A549 (cell line): ENCODE measurements at regions not wholly inside any gene's neighbourhood (a gene's known extent, or its start where the extent isn't known, plus 50 kb on each side); places are given as distances from the start of the nearest gene placed in this dataset.
"Not testable (repeated sequence)": the region's sequence is repeated elsewhere in the genome, so short reads cannot be mapped to it uniquely, and the experiment has no call there.

Experiments
- ATAC-seq, 2 experiments: fragments of 200-7000 bp in 1 of 2; fragments of >200 bp in 1 of 2; cut with Nextera tagmentation in 1 of 2; cut with Tn5 transposase in 1 of 2; 3 replicates each; pipeline versions ENCODE4 v1.8.0 to v1.9.1; 2018 to 2020; ENCODE audit warnings: mild to moderate bottlenecking in 1 of 2, moderate library complexity in 1 of 2
- CTCF ChIA-PET: fragments of 300-600 bp; sonication (Branson Sonifier 250); formaldehyde crosslinking; extraction: SDS; loops from one replicate; lab custom pipeline; 2021; ENCODE audit warnings: antibody characterized with exemption, inconsistent platforms; lab: Yijun Ruan, JAX
- POLR2A ChIA-PET: fragments of 350-600 bp; formaldehyde crosslinking; extraction: SDS; loops from one replicate; lab custom pipeline; 2021; ENCODE audit warnings: antibody characterized with exemption, inconsistent platforms; lab: Yijun Ruan, JAX
- DNase-seq, 2 experiments: peaks; one replicate each; pipeline versions ENCODE4 v3.0.0 to v3.0.0-alpha.2; 2011 to 2016; ENCODE audit warnings: low read depth in 1 of 2, low spot score in 1 of 2
- FAIRE-seq: peaks from 2 replicates; lab custom pipeline; 2011; peaks lifted over from hg19 to GRCh38; lab: Jason Lieb, UNC
- H3K27ac ChIP-seq, 2 experiments: fragments of >200 bp; sonication (Bioruptor Twin); formaldehyde crosslinking; 3 replicates each; pipeline ENCODE4 v1.5.1; 2016 to 2017
- H3K4me1 ChIP-seq: fragments of >200 bp; sonication (Bioruptor Twin); formaldehyde crosslinking; 3 replicates; pipeline ENCODE4 v1.6.1; 2016
- H3K4me2 ChIP-seq: fragments of >200 bp; sonication (Bioruptor Twin); formaldehyde crosslinking; 3 replicates; pipeline ENCODE4 v1.6.1; 2016
- H3K4me3 ChIP-seq: fragments of >200 bp; sonication (Bioruptor Twin); formaldehyde crosslinking; 3 replicates; pipeline ENCODE4 v1.5.1; 2016
- H3K9me3 ChIP-seq: fragments of >200 bp; sonication (Bioruptor Twin); formaldehyde crosslinking; 3 replicates; pipeline ENCODE4 v1.6.1; 2016
- CBX2 ChIP-seq: fragments of 200-600 bp; sonication (generic); IDR thresholded peaks from 2 replicates; pipeline ENCODE4 v1.6.1; 2016; ENCODE audit warnings: low read depth, mild to moderate bottlenecking, borderline replicate concordance
- CBX8 ChIP-seq: fragments of 200-600 bp; sonication (generic); IDR thresholded peaks from 2 replicates; pipeline ENCODE4 v1.6.1; 2016
- CHD2 ChIP-seq: fragments of 150-350 bp; IDR thresholded peaks from 2 replicates; pipeline ENCODE4 v1.6.1; 2014; ENCODE audit warnings: low read length; ENCODE audit not compliant: partially characterized antibody
- CHD4 ChIP-seq: fragments of 200-600 bp; sonication (generic); IDR thresholded peaks from 2 replicates; pipeline ENCODE4 v1.6.1; 2016; ENCODE audit warnings: antibody characterized with exemption, mild to moderate bottlenecking, borderline replicate concordance
- EHF ChIP-seq: fragments of 250-450 bp; sonication (Bioruptor Pico); IDR thresholded peaks from 2 replicates; pipeline ENCODE4 v1.5.0; 2020; ENCODE audit warnings: mild to moderate bottlenecking
- EP300 ChIP-seq, 2 experiments: fragments of >200 bp; sonication (Bioruptor Twin); formaldehyde crosslinking; IDR thresholded peaks; 2 replicates in 1 of 2; 3 replicates in 1 of 2; pipeline ENCODE4 v1.6.1; 2016 to 2017
- ESRRA ChIP-seq: fragments of 150-350 bp; IDR thresholded peaks from 2 replicates; pipeline ENCODE4 v1.6.1; 2014; ENCODE audit warnings: mild to moderate bottlenecking, low read length, borderline replicate concordance
- FOSB ChIP-seq: fragments of 250-450 bp; sonication (Bioruptor Pico); IDR thresholded peaks from 2 replicates; pipeline ENCODE4 v1.5.0; 2020; ENCODE audit warnings: mild to moderate bottlenecking, moderate library complexity
- HES2 ChIP-seq: fragments of >200 bp; sonication (Bioruptor Twin); formaldehyde crosslinking; IDR thresholded peaks from 2 replicates; pipeline ENCODE4 v1.6.1; 2016
- HMGXB4 ChIP-seq: fragments of 250-450 bp; sonication (Bioruptor Pico); IDR thresholded peaks from 2 replicates; pipeline ENCODE4 v1.5.0; 2021; ENCODE audit warnings: mild to moderate bottlenecking, moderate library complexity, borderline replicate concordance
- HOXB5 ChIP-seq: fragments of 250-450 bp; sonication (Bioruptor Pico); IDR thresholded peaks from 2 replicates; pipeline ENCODE4 v1.5.0; 2020; ENCODE audit warnings: mild to moderate bottlenecking, moderate library complexity
- JUNB ChIP-seq: fragments of >200 bp; sonication (Bioruptor Twin); formaldehyde crosslinking; IDR thresholded peaks from 2 replicates; pipeline ENCODE4 v1.6.1; 2016
- KDM1A ChIP-seq: fragments of 200-600 bp; sonication (generic); IDR thresholded peaks from 2 replicates; pipeline ENCODE4 v1.6.1; 2016; ENCODE audit warnings: low read depth, mild to moderate bottlenecking
- MAX ChIP-seq: IDR thresholded peaks from 2 replicates; pipeline ENCODE4 v1.6.1; 2012
- MYC ChIP-seq: IDR thresholded peaks from 2 replicates; pipeline ENCODE4 v1.6.1; 2012; ENCODE audit warnings: mild to moderate bottlenecking, inconsistent platforms, low read length, improper control_type of control experiment, borderline replicate concordance
- NFE2L2 ChIP-seq: fragments of 150-350 bp; conservative IDR thresholded peaks from 2 replicates; pipeline ENCODE4 v1.6.1; 2014; ENCODE audit warnings: low read length
- NPAS2 ChIP-seq: fragments of 250-450 bp; sonication (Bioruptor Pico); IDR thresholded peaks from 2 replicates; pipeline ENCODE4 v1.8.0; 2022; ENCODE audit warnings: mild to moderate bottlenecking, moderate library complexity, borderline replicate concordance
- NR3C1 ChIP-seq: fragments of >200 bp; sonication (Bioruptor Twin); formaldehyde crosslinking; IDR thresholded peaks from 3 replicates; pipeline ENCODE4 v1.6.1; 2017
- PBX3 ChIP-seq: IDR thresholded peaks from 2 replicates; pipeline ENCODE4 v1.6.1; 2012
- PHF8 ChIP-seq: fragments of 200-600 bp; sonication (generic); IDR thresholded peaks from 2 replicates; pipeline ENCODE4 v1.6.1; 2016; ENCODE audit warnings: low read depth, mild to moderate bottlenecking, antibody characterized with exemption, moderate library complexity, borderline replicate concordance
- POLR2AphosphoS2 ChIP-seq: conservative IDR thresholded peaks from 2 replicates; pipeline ENCODE4 v1.6.1; 2012; ENCODE audit warnings: low read length, improper control_type of control experiment, inconsistent platforms
- RAD21 ChIP-seq, 2 experiments: fragments of >200 bp in 1 of 2; sonication (Bioruptor Twin) in 1 of 2; formaldehyde crosslinking in 1 of 2; IDR thresholded peaks in 1 of 2; conservative IDR thresholded peaks in 1 of 2; 2 replicates in 1 of 2; 3 replicates in 1 of 2; pipeline ENCODE4 v1.6.1; 2012 to 2018; ENCODE audit warnings: inconsistent platforms in 1 of 2
- SMC3 ChIP-seq: fragments of >200 bp; sonication (Bioruptor Twin); formaldehyde crosslinking; IDR thresholded peaks from 3 replicates; pipeline ENCODE4 v1.6.1; 2018; ENCODE audit warnings: inconsistent platforms
- TFCP2L1 ChIP-seq: fragments of 250-450 bp; sonication (Bioruptor Pico); IDR thresholded peaks from 2 replicates; pipeline ENCODE4 v1.5.0; 2021; ENCODE audit warnings: mild to moderate bottlenecking
- TP53 ChIP-seq: fragments of 250-450 bp; sonication (Bioruptor Pico); IDR thresholded peaks from 2 replicates; pipeline ENCODE4 v1.5.0; 2021; ENCODE audit warnings: mild to moderate bottlenecking, moderate library complexity
- ZC3H11A ChIP-seq: fragments of 450-650 bp; IDR thresholded peaks from 2 replicates; pipeline ENCODE4 v1.6.1; 2014; ENCODE audit warnings: antibody characterized with exemption, mild to moderate bottlenecking
- WGBS: methylation state at CpG from one replicate; pipeline ENCODE4 v1.1.6; 2017; ENCODE audit errors: missing lambda C conversion rate; 5-methylcytosine and 5-hydroxymethylcytosine counted together

GRCh38 chrX:38961936-38962335 is 160.7 kb downstream of the MID1IP1 start:
- 30% methylated on average over 4 of the region's 4 CpGs for WGBS
- ChIA-PET CTCF (no interaction called here), POLR2A (no interaction called here)
- no peaks in the 10 kb centered on the region for H3K4me1 ChIP-seq
- no peak overlapping the region for H3K27ac ChIP-seq
- ATAC-seq: no peak
- no peaks in the 10 kb centered on the region for H3K9me3 ChIP-seq
- no peak for DNase-seq
- FAIRE-seq: peak; percentile 49
- H3K4me3 ChIP-seq: no peak overlapping the region
- no peak for TF ChIP-seq HES2
- TF ChIP-seq RAD21 (conservative IDR thresholded peaks at IDR 0.05 in 1 of 2, IDR thresholded peaks at IDR 0.05 in 1 of 2): no peak
- TF ChIP-seq MYC: no peak
- TF ChIP-seq TFCP2L1 (CRISPR knock-in tag): no peak
- no peak for TF ChIP-seq EHF (CRISPR knock-in tag)
- TF ChIP-seq KDM1A: no peak
- TF ChIP-seq CHD2: no peak
- TF ChIP-seq NPAS2 (CRISPR knock-in tag): no peak
- TF ChIP-seq PHF8: no peak
- no peak for TF ChIP-seq TP53 (CRISPR knock-in tag)
- TF ChIP-seq PBX3: no peak
- H3K4me2 ChIP-seq: no peak overlapping the region

- H3K4me2 ChIP-seq, POLR2A ChIA-PET, H3K27ac ChIP-seq, H3K4me3 ChIP-seq, H3K9me3 ChIP-seq, DNase-seq, ATAC-seq, H3K4me1 ChIP-seq, CTCF ChIA-PET, FAIRE-seq: not testable (repeated sequence)
- 0% methylated on average over 1 of the region's 3 CpGs for WGBS
Observed at GRCh38 chrX:38963244-38963643, 162.0 kb downstream of the MID1IP1 start.

- no peak for DNase-seq
- WGBS: 44% methylated on average over 6 of the region's 6 CpGs
- no peak for FAIRE-seq
- POLR2A ChIA-PET: no interaction called here
- TF ChIP-seq HMGXB4 (CRISPR knock-in tag) (no peak), RAD21 (conservative IDR thresholded peaks at IDR 0.05 in 1 of 2, IDR thresholded peaks at IDR 0.05 in 1 of 2) (no peak), ESRRA (no peak), HOXB5 (no peak), CBX8 (no peak), JUNB (no peak), SMC3 (no peak), POLR2AphosphoS2 (no peak), CBX2 (no peak), NR3C1 (no peak), FOSB (CRISPR knock-in tag) (no peak), NFE2L2 (no peak), EP300 (IDR thresholded peaks at IDR 0.05) (no peak), ZC3H11A (no peak), NPAS2 (CRISPR knock-in tag) (no peak), MAX (no peak), PHF8 (no peak), CHD4 (no peak)
- TF ChIP-seq, all 56 proteins: peak for 0
- CTCF ChIA-PET: no interaction called here
- no peak for ATAC-seq
- H3K4me3 ChIP-seq: no peak overlapping the region
- H3K4me2 ChIP-seq: no peak overlapping the region
- H3K9me3 ChIP-seq: no peaks in the 10 kb centered on the region
- H3K4me1 ChIP-seq: no peaks in the 10 kb centered on the region
- no peak overlapping the region for H3K27ac ChIP-seq
Observed at GRCh38 chrX:38965888-38966287, 164.6 kb downstream of the MID1IP1 start.
